Upper lobe of left lung (tissue), 4 donors: ENCODE measurements at regions not wholly inside any gene's neighbourhood (a gene's known extent, or its start where the extent isn't known, plus 50 kb on each side); places are given as distances from the start of the nearest gene placed in this dataset.
"Not testable (repeated sequence)": the region's sequence is repeated elsewhere in the genome, so short reads cannot be mapped to it uniquely, and the experiment has no call there.

Experiments used
- CTCF ChIP-seq, 6 experiments: fragments of 450-650 bp in 4 of 6; fragments of 200-600 bp in 2 of 6; sonication (generic) in 2 of 6; IDR thresholded peaks; one replicate each; pipeline ENCODE4 v1.5.1; 2016 to 2019; ENCODE audit warnings: antibody characterized with exemption in 6 of 6
- EP300 ChIP-seq, 4 donors: sonication (generic); formaldehyde crosslinking; IDR thresholded peaks; one replicate each; pipeline ENCODE4 v1.5.1; 2017; ENCODE audit warnings: antibody characterized with exemption in 4 of 4, control low read depth in 2 of 4
- POLR2A ChIP-seq, 4 donors: fragments of 450-650 bp; IDR thresholded peaks; one replicate each; pipeline ENCODE4 v1.5.1; 2016 to 2017; ENCODE audit warnings: antibody characterized with exemption in 4 of 4, mild to moderate bottlenecking in 2 of 4

- TF ChIP-seq POLR2A, CTCF, EP300 (IDR thresholded peaks at IDR 0.05): not testable (repeated sequence)
Measured at GRCh38 chr16:32932240-32933040, 256.5 kb upstream of the TP53TG3 start.
